Dendritic cell treated with granulocyte-macrophage colony-stimulating factor and Interleukin-4, amounts not matched to agents 40 ng/mL and 50 ng/mL, for 4 days (primary cell): ENCODE measurements at regions not wholly inside any gene's neighbourhood (a gene's known extent, or its start where the extent isn't known, plus 50 kb on each side); places are given as distances from the start of the nearest gene placed in this dataset.

Source experiments
- H3K27ac Mint-ChIP-seq: one replicate; pipeline ENCODE4 v1.8.0; 2022; ENCODE audit warnings: mild to moderate bottlenecking, mixed read lengths
- H3K27me3 Mint-ChIP-seq: one replicate; pipeline ENCODE4 v1.8.0; 2022; ENCODE audit warnings: mild to moderate bottlenecking, mixed read lengths
- H3K36me3 Mint-ChIP-seq: one replicate; pipeline ENCODE4 v1.8.0; 2022; ENCODE audit warnings: low read depth, mixed read lengths
- H3K4me1 Mint-ChIP-seq: one replicate; pipeline ENCODE4 v1.8.0; 2022; ENCODE audit warnings: low read depth, mixed read lengths
- H3K4me3 Mint-ChIP-seq: one replicate; pipeline ENCODE4 v1.8.0; 2022; ENCODE audit warnings: mild to moderate bottlenecking, moderate library complexity, mixed read lengths
- H3K9me3 Mint-ChIP-seq: one replicate; pipeline ENCODE4 v1.8.0; 2022; ENCODE audit warnings: mixed read lengths
- intact Hi-C: fragments of 100-400 bp; cut with micrococcal nuclease; formaldehyde crosslinking; loops from one replicate; pipeline ENCODE4 v1.15.0; 2022

DNA sequence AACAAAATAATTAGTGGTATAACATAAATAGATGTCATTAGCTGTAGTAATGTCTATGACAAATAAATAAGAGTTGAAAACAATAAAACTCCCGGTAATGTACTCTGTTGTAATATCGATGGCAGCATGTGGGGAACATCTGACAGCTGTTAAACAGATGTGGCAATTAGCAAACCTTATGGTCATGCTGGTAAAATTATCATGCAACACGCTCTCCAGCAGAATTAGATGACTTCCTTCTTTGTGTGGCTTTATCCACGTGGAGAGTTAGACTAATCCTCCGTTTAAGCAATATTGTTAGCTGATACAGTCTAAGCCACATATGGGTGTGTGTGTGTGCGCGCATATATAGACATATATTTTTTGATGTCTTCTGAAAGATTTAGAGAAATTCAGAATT lies 77.7 kb upstream of the ZFP64 start:
- Mint-ChIP-seq H3K4me3 (no peak overlapping the region), H3K4me1 (no peaks in the 10 kb centered on the region), H3K9me3 (no peaks in the 10 kb centered on the region), H3K27ac (no peak overlapping the region), H3K27me3 (no peaks in the 10 kb centered on the region), H3K36me3 (no peaks in the 10 kb centered on the region)
- intact Hi-C loops, result no loop called here

- intact Hi-C loops, result no loop called here
- H3K9me3 Mint-ChIP-seq, result no peaks in the 10 kb centered on the region
- no peak overlapping the region for H3K27ac Mint-ChIP-seq
- no peaks in the 10 kb centered on the region for H3K36me3 Mint-ChIP-seq
- no peaks in the 10 kb centered on the region for H3K27me3 Mint-ChIP-seq
- H3K4me1 Mint-ChIP-seq, result no peaks in the 10 kb centered on the region
- no peak overlapping the region for H3K4me3 Mint-ChIP-seq
Observed at GRCh38 chr20:52268184-52268749, 76.7 kb upstream of the ZFP64 start.

GRCh38 chr20:52267418-52267817 lies 75.8 kb upstream of the ZFP64 start:
- H3K27me3 Mint-ChIP-seq, result peaks cover 1% of the 10 kb centered on the region
- H3K27ac Mint-ChIP-seq, result no peak overlapping the region
- no peaks in the 10 kb centered on the region for H3K9me3 Mint-ChIP-seq
- no peaks in the 10 kb centered on the region for H3K4me1 Mint-ChIP-seq
- no peaks in the 10 kb centered on the region for H3K36me3 Mint-ChIP-seq
- intact Hi-C loops, result no loop called here
- H3K4me3 Mint-ChIP-seq, result no peak overlapping the region

DNA sequence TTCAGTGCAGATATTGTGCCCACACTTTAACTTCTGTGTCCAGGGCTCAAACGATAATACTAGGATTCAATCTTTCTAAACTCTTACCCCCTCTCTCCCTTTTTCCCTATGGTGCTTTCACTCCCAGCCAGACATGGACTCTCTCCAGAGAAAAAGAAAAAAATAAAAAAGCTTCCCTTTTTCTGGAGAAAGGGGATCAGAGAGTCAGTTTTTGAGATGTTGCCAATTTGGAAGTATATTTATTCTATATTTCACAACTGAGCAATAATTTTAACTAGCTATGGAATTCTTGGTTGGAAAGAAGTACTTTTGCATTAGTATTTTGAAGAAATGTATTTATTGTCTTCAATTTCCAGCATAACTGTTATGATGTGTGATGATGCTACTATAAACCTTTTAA lies 72.2 kb upstream of the ZFP64 start:
- Mint-ChIP-seq H3K9me3 (no peaks in the 10 kb centered on the region), H3K27me3 (peaks cover 1% of the 10 kb centered on the region), H3K4me1 (no peaks in the 10 kb centered on the region), H3K4me3 (no peak overlapping the region), H3K27ac (no peak overlapping the region), H3K36me3 (no peaks in the 10 kb centered on the region)
- intact Hi-C loops, result no loop called here

- H3K4me1 Mint-ChIP-seq, result no peaks in the 10 kb centered on the region
- intact Hi-C loops, result no loop called here
- H3K27ac Mint-ChIP-seq, result no peak overlapping the region
Observed at GRCh38 chr20:52261792-52262191, 70.2 kb upstream of the ZFP64 start.

GRCh38 chr20:52259295-52259694 lies 67.7 kb upstream of the ZFP64 start:
- Mint-ChIP-seq H3K4me3 (no peak overlapping the region), H3K27ac (no peak overlapping the region), H3K9me3 (no peaks in the 10 kb centered on the region), H3K27me3 (peaks cover 1% of the 10 kb centered on the region), H3K36me3 (no peaks in the 10 kb centered on the region), H3K4me1 (no peaks in the 10 kb centered on the region)
- intact Hi-C loops, result no loop called here

More at GRCh38 chr20:52261792-52262191, 70.2 kb upstream of the ZFP64 start:
- no peaks in the 10 kb centered on the region for H3K9me3 Mint-ChIP-seq
- no peaks in the 10 kb centered on the region for H3K36me3 Mint-ChIP-seq
- H3K27me3 Mint-ChIP-seq, result peaks cover 1% of the 10 kb centered on the region
- H3K4me3 Mint-ChIP-seq, result no peak overlapping the region

- Mint-ChIP-seq H3K36me3 (no peaks in the 10 kb centered on the region), H3K27me3 (no peaks in the 10 kb centered on the region), H3K27ac (no peak overlapping the region), H3K4me1 (no peaks in the 10 kb centered on the region), H3K4me3 (no peak overlapping the region), H3K9me3 (no peaks in the 10 kb centered on the region)
- intact Hi-C loops, result no loop called here
Observed at GRCh38 chr20:52256454-52256853, 64.9 kb upstream of the ZFP64 start.

DNA sequence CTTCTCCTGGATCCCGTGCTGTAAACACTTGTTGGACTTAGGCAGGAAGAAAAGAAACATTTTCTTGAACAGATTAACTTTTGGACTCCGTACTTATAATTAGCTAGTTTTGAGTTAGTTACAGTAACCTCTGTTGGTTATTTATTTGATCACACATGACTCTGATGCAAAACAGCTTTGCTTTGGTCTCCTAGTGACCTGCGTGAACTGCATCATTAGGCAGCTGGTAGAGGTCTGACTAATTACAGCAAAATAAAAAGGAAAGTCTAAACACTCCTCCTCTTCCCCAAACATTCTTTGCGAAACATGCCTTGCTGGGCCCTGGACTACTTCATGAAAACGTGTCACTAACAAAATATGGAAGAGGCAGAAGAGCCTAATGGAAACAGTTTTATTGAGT lies 61.1 kb upstream of the ZFP64 start:
- H3K36me3 Mint-ChIP-seq, result no peaks in the 10 kb centered on the region
- no peaks in the 10 kb centered on the region for H3K27me3 Mint-ChIP-seq
- H3K4me1 Mint-ChIP-seq, result no peaks in the 10 kb centered on the region
- intact Hi-C loops, result no loop called here
- H3K4me3 Mint-ChIP-seq, result no peak overlapping the region
- H3K9me3 Mint-ChIP-seq, result no peaks in the 10 kb centered on the region
- H3K27ac Mint-ChIP-seq, result no peak overlapping the region

DNA sequence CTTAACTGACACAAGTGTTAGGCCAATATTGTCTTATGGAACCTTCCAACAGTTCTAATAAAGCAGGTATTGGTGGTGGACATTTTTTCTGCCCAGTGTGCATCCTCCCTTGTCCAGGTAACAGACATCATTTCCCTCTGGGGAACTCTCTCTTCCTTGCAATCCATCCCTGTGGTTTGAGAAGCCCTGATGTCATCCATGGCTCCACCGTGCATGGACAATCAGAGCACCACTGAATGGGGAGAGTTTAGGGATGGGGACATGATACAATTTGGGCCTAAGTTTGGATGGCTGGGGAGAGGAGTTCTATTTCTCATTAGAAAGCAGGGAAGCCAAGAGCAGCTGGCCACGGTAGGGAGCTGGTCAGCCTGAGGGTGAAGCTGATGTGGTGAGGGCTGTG lies 60.2 kb upstream of the ZFP64 start:
- no peaks in the 10 kb centered on the region for H3K9me3 Mint-ChIP-seq
- H3K36me3 Mint-ChIP-seq, result no peaks in the 10 kb centered on the region
- H3K4me3 Mint-ChIP-seq, result no peak overlapping the region
- intact Hi-C loops, result no loop called here
- H3K27me3 Mint-ChIP-seq, result no peaks in the 10 kb centered on the region
- H3K27ac Mint-ChIP-seq, result no peak overlapping the region
- no peaks in the 10 kb centered on the region for H3K4me1 Mint-ChIP-seq

GRCh38 chr20:52251136-52251700 lies 59.6 kb upstream of the ZFP64 start:
- Mint-ChIP-seq H3K4me3 (no peak overlapping the region), H3K27ac (no peak overlapping the region), H3K36me3 (no peaks in the 10 kb centered on the region), H3K4me1 (no peaks in the 10 kb centered on the region), H3K27me3 (no peaks in the 10 kb centered on the region), H3K9me3 (no peaks in the 10 kb centered on the region)
- intact Hi-C loops, result no loop called here

DNA sequence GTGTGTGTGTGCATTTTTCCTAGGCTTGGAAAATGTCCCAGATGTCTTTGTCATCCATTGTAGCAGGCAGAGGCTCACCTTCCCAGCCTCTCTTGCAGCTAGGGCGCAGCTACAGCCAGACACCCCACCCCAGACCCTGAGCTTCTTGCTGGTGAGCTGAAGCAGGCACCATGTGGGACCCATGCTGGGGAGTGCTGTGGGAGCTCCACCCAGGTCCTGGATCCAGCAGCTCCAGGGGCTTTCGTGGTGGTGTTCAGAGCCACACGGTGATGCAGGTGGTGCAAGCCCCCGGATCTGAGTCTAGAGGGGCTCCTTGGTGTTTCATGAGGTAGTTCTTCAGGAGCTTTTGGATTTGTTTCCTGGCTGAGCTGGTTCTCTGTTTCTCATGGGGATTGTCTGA lies 56.0 kb upstream of the ZFP64 start:
- no peaks in the 10 kb centered on the region for H3K36me3 Mint-ChIP-seq
- H3K27me3 Mint-ChIP-seq, result peaks cover 2% of the 10 kb centered on the region
- H3K4me3 Mint-ChIP-seq, result no peak overlapping the region
- H3K4me1 Mint-ChIP-seq, result no peaks in the 10 kb centered on the region
- no peak overlapping the region for H3K27ac Mint-ChIP-seq
- no peaks in the 10 kb centered on the region for H3K9me3 Mint-ChIP-seq
- intact Hi-C loops, result no loop called here

DNA sequence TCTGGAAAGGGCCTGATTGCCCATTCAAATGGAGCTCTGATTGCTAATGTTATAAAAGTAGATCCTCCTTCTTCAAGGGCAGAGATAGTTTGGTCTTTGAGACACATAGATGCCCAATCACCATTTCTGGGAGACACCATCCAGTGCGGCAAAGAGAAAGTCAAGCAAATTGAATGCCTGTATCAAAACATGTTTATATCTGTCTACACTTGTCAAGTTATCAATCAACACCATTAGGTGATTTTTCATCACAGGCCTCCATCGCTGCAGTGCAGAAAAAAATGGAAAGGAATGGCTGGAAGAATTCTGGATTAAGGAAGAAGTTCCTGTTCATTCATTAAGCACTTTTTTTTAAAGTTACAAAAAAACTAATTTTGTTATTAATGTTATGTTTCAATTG lies 54.8 kb upstream of the ZFP64 start:
- intact Hi-C loops, result no loop called here
- Mint-ChIP-seq H3K27ac (no peak overlapping the region), H3K36me3 (no peaks in the 10 kb centered on the region), H3K9me3 (no peaks in the 10 kb centered on the region), H3K27me3 (peaks cover 2% of the 10 kb centered on the region), H3K4me1 (no peaks in the 10 kb centered on the region), H3K4me3 (no peak overlapping the region)

DNA sequence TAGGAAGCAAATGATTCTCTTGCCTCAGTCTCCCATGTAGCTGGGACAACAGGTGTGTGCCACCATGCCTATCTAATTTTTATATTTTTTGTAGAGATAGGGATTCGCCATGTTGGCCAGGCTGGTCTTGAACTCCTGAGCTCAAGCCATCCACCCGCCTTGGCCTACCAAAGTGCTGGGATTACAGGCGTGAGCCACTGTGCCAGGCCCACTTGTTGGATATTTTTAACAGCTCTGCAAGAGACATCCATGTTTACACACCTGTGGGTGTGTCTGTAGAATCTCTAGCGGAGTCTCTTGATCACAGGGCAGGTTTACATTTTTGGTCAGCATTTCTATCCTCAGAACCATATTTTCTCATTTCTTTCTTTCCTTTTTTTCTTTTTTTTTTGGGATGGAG lies 53.1 kb upstream of the ZFP64 start:
- H3K36me3 Mint-ChIP-seq, result no peaks in the 10 kb centered on the region
- H3K27ac Mint-ChIP-seq, result no peak overlapping the region
- no peak overlapping the region for H3K4me3 Mint-ChIP-seq
- no peaks in the 10 kb centered on the region for H3K9me3 Mint-ChIP-seq
- intact Hi-C loops, result loop anchor here (5.0 kb wide), 2 partner anchors 973 to 1303 kb away; no protein-coding TSS in a partner anchor
- H3K27me3 Mint-ChIP-seq, result peaks cover 2% of the 10 kb centered on the region
- no peaks in the 10 kb centered on the region for H3K4me1 Mint-ChIP-seq

GRCh38 chr20:52242237-52243230 lies 51.0 kb upstream of the ZFP64 start:
- H3K27ac Mint-ChIP-seq, result no peak overlapping the region
- H3K4me3 Mint-ChIP-seq, result no peak overlapping the region
- intact Hi-C loops, result loop anchor here (1.0 to 5.0 kb wide), 3 partner anchors 137 to 1305 kb away; no protein-coding TSS in a partner anchor
- no peaks in the 10 kb centered on the region for H3K9me3 Mint-ChIP-seq
- H3K27me3 Mint-ChIP-seq, result peaks cover 2% of the 10 kb centered on the region
- H3K4me1 Mint-ChIP-seq, result no peaks in the 10 kb centered on the region
- H3K36me3 Mint-ChIP-seq, result no peaks in the 10 kb centered on the region
